Erythroblast (primary cell): ENCODE measurements at regions not wholly inside any gene's neighbourhood (a gene's known extent, or its start where the extent isn't known, plus 50 kb on each side); places are given as distances from the start of the nearest gene placed in this dataset.

Experiments used
- GATA1 ChIP-seq: IDR thresholded peaks from 2 replicates; pipeline ENCODE4 v1.6.1; 2011; ENCODE audit warnings: low read depth, mild to moderate bottlenecking, control low read depth, low read length, moderate library complexity
- POLR2A ChIP-seq: IDR thresholded peaks from 2 replicates; pipeline ENCODE4 v1.6.1; 2011; ENCODE audit warnings: mild to moderate bottlenecking, low read length

DNA sequence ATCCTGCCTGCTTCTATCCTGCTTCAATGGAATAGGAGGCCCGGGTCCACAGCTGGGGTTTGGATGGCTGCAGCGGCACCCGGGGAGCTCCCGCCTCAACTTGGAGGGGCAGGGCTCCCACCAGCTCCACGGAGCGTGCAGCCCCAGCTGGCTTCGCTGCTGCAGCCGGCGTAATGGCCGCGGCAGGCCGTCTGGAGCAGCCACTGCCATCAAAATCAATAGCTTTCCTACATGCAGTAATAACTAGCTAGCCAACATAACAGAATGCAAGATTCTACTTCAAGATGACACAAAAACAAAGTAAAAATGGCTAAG is 154.2 kb upstream of the RMP24 start:
- no peak for TF ChIP-seq POLR2A
- no peak for TF ChIP-seq GATA1
